ENCODE measurements at regions not wholly inside any gene's neighbourhood (a gene's known extent, or its start where the extent isn't known, plus 50 kb on each side); places are given as distances from the start of the nearest gene placed in this dataset.

DNA sequence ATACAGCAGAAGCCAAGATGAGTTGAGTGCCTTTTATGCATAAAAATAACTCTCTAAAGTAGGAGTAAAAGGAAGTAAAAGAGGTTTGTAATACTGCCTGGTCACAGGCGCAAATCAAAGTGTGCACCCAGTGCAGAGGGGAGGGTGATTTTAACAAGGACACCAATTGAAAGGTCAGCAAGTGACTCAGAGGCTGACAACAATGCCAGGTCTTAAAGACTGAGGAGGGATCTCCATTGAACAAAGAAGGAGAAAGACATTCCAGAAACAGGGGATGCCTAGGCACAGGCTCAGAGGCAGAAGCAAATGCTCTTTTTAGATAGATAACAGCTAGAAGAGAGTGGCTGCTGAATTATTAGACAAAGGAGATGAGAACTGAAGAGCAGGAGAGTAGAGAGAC lies 297.4 kb upstream of the VCX start:
- intact Hi-C loops (cut with DNase I) = no loop called here
- Histone ChIP-seq H3K36me3 (ENCODE audit: control insufficient read depth in 2 of 3, insufficient read depth in 3 of 3, low read length in 3 of 3) (no peaks in the 10 kb centered on the region), H3K27me3 (ENCODE audit: control insufficient read depth, insufficient read depth, low read length) (no peaks in the 10 kb centered on the region), H3K4me1 (ENCODE audit: control insufficient read depth in 2 of 3, insufficient read depth in 2 of 3, low read depth in 1 of 3, low read length in 3 of 3) (no peaks in the 10 kb centered on the region), H3K4me3 (ENCODE audit: low read length in 3 of 3) (no peak overlapping the region), H3K9ac (ENCODE audit: low read length in 3 of 3) (no peak overlapping the region), H3K27ac (ENCODE audit: low read depth in 2 of 2, low read length in 2 of 2) (no peak overlapping the region), H3K9me3 (ENCODE audit: control insufficient read depth in 2 of 3, insufficient read depth in 1 of 3, low read length in 3 of 3) (no peaks in the 10 kb centered on the region)
- DNase-seq = no peak
- FAIRE-seq = no peak
- TF ChIP-seq, protein P1, sequence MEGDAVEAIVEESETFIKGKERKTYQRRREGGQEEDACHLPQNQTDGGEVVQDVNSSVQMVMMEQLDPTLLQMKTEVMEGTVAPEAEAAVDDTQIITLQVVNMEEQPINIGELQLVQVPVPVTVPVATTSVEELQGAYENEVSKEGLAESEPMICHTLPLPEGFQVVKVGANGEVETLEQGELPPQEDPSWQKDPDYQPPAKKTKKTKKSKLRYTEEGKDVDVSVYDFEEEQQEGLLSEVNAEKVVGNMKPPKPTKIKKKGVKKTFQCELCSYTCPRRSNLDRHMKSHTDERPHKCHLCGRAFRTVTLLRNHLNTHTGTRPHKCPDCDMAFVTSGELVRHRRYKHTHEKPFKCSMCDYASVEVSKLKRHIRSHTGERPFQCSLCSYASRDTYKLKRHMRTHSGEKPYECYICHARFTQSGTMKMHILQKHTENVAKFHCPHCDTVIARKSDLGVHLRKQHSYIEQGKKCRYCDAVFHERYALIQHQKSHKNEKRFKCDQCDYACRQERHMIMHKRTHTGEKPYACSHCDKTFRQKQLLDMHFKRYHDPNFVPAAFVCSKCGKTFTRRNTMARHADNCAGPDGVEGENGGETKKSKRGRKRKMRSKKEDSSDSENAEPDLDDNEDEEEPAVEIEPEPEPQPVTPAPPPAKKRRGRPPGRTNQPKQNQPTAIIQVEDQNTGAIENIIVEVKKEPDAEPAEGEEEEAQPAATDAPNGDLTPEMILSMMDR (IDR thresholded peaks at IDR 0.05; ENCODE audit: borderline replicate concordance, extremely low read depth, insufficient read depth) = no peak

DNA sequence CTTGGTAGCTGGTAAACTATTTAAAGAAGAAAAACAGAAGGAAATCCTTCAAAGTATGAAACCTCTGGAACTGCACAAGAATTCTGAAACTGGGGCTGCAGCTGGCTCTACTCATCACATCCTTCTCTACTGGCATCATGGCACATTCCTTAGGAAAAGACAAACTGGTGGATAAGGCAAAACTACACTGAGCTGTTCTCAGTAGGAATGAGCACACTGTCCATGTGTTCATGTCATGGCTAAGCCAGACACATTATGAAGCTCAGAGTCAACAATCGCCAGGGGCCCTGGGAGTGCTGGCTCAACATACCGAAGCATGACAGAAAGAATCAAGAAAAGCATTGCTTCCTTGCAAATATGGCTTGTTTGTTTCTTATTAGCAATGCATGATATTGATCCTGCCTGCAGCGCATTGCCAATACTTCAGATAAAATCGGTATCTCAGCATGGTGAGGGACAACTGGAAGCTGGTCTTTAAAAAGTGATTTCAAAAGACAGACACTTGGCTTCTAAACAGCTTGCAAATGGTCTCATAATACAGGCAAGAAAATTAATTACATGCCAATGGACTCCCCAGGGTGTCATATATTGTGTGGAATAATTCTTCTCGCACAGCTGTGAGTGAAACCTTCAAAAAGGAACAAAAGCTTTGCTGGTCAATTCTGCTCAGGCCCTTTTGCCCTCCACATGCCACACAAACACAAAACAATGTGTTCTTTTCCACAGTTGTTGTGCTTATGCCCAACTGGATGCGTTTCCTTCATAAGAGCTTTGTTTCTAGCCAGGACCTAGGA lies 300.2 kb upstream of the VCX start:
- DNase-seq (no peak), FAIRE-seq (no peak)
- Histone ChIP-seq H3K4me3 (ENCODE audit: low read length in 3 of 3) (no peak overlapping the region), H3K9me3 (ENCODE audit: control insufficient read depth in 2 of 3, insufficient read depth in 1 of 3, low read length in 3 of 3) (peaks cover 0 to 11% (median 0%) of the 10 kb centered on the region in 3 donors), H3K36me3 (ENCODE audit: control insufficient read depth in 2 of 3, insufficient read depth in 3 of 3, low read length in 3 of 3) (no peaks in the 10 kb centered on the region), H3K9ac (ENCODE audit: low read length in 3 of 3) (no peak overlapping the region), H3K27me3 (ENCODE audit: control insufficient read depth, insufficient read depth, low read length) (no peaks in the 10 kb centered on the region), H3K4me1 (ENCODE audit: control insufficient read depth in 2 of 3, insufficient read depth in 2 of 3, low read depth in 1 of 3, low read length in 3 of 3) (no peaks in the 10 kb centered on the region), H3K27ac (ENCODE audit: low read depth in 2 of 2, low read length in 2 of 2) (no peak overlapping the region)
- intact Hi-C loops (cut with DNase I) = no loop called here
- TF ChIP-seq, protein P1 (IDR thresholded peaks at IDR 0.05; ENCODE audit: borderline replicate concordance, extremely low read depth, insufficient read depth) = no peak

DNA sequence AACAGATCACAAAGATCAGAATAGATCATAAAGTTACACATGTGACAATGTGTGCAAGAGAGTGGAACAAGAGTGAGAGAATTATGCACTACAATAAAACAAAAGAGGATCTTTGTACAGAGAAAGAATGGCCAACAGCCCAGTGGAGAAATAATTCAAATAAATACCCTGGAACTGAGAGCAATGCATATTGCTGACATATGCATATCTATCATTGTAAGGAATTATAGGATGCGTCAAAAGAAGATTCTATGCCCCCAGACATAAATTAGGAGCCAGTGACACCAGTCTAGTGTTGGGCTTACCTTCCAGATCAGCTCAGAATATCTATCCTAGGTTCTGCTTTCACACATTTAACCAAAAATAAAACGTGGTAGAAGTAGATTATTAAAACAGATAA lies 320.1 kb upstream of the VCX start:
- FAIRE-seq (no peak), DNase-seq (no peak)
- Histone ChIP-seq H3K9me3 (ENCODE audit: control insufficient read depth in 2 of 3, insufficient read depth in 1 of 3, low read length in 3 of 3) (no peaks in the 10 kb centered on the region), H3K27ac (ENCODE audit: low read depth in 2 of 2, low read length in 2 of 2) (no peak overlapping the region), H3K27me3 (ENCODE audit: control insufficient read depth, insufficient read depth, low read length) (no peaks in the 10 kb centered on the region), H3K4me1 (ENCODE audit: control insufficient read depth in 2 of 3, insufficient read depth in 2 of 3, low read depth in 1 of 3, low read length in 3 of 3) (no peaks in the 10 kb centered on the region), H3K9ac (ENCODE audit: low read length in 3 of 3) (no peak overlapping the region), H3K4me3 (ENCODE audit: low read length in 3 of 3) (no peak overlapping the region), H3K36me3 (ENCODE audit: control insufficient read depth in 2 of 3, insufficient read depth in 3 of 3, low read length in 3 of 3) (no peaks in the 10 kb centered on the region)
- TF ChIP-seq, protein P1 (IDR thresholded peaks at IDR 0.05; ENCODE audit: borderline replicate concordance, extremely low read depth, insufficient read depth) = no peak
- intact Hi-C loops (cut with DNase I) = no loop called here
